ENCODE measurements at regions not wholly inside any gene's neighbourhood (a gene's known extent, or its start where the extent isn't known, plus 50 kb on each side); places are given as distances from the start of the nearest gene placed in this dataset.

- TF ChIP-seq CTCF (IDR thresholded peaks at IDR 0.05; ENCODE audit: insufficient read depth, low read length) (no peak), POLR2AphosphoS5 (IDR thresholded peaks at IDR 0.05; ENCODE audit: low read depth) (no peak), REST (IDR thresholded peaks at IDR 0.05; ENCODE audit: insufficient replicate concordance, low read depth) (no peak), SPI1 (IDR thresholded peaks at IDR 0.05; ENCODE audit: borderline replicate concordance, low read depth) (no peak)
Measured at GRCh38 chr3:59663076-59663850, 613.4 kb upstream of the CFAP20DC start.

Data from HL-60 (cell line).